ENCODE measurements at regions not wholly inside any gene's neighbourhood (a gene's known extent, or its start where the extent isn't known, plus 50 kb on each side); places are given as distances from the start of the nearest gene placed in this dataset.

DNA sequence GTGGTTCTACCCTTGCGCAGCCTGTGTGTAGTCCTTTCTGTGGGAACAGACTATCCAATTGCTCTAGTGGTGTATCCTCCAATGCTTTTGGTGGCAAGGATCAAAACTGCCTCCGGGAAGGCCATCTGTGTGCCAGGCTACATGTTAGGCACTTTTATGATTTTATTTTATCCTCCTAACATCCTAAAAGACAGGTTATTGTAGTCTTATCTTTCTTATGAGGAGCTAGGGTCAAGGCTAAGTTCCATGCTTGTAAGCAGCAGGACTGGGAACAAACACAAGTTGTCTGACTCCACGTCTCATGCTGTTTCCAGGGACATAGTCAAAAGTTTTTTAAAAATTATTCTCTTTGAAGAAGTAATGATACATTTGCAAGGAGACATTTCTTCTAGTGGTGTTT lies 278.7 kb upstream of the ADAMTSL1 start:
- Histone ChIP-seq H3K4me3 (no peak overlapping the region), H3K9me3 (no peaks in the 10 kb centered on the region), H3K27me3 (no peaks in the 10 kb centered on the region), H3K27ac (no peak overlapping the region), H3K4me1 (no peaks in the 10 kb centered on the region), H3K36me3 (no peaks in the 10 kb centered on the region)
- no peak for DNase-seq
- ATAC-seq: no peak
- intact Hi-C loops (cut with DNase I): no loop called here
- no peak for TF ChIP-seq CTCF (IDR thresholded peaks at IDR 0.05)

- DNase-seq (no peak), ATAC-seq (no peak)
- intact Hi-C loops (cut with DNase I): no loop called here
- no peak for TF ChIP-seq CTCF (IDR thresholded peaks at IDR 0.05)
- no peaks in the 10 kb centered on the region for H3K9me3 ChIP-seq
- no peaks in the 10 kb centered on the region for H3K4me1 ChIP-seq
- no peaks in the 10 kb centered on the region for H3K27me3 ChIP-seq
- no peak overlapping the region for H3K27ac ChIP-seq
- no peaks in the 10 kb centered on the region for H3K36me3 ChIP-seq
- no peak overlapping the region for H3K4me3 ChIP-seq
These were observed 271.0 kb upstream of the ADAMTSL1 start for GRCh38 chr9:18202924-18203323.

DNA sequence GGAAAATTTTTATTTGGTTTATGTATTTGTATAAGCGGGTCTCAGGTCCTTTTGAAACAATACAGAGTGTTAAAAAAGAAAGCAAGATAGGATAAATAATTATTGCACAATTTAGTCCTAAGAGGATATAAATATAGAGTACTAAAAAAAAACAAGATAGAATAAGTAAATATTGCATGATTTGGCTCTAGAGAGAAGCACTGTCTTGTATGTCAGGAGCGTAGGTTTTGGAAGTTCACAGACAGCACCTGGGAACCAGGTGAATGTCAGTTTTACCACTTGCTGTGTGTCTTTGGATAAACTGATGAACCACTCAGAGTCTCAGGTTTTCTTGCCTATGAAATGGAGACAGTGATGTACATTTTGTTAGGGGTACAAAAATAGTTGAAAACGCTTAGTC lies 266.2 kb upstream of the ADAMTSL1 start:
- intact Hi-C loops (cut with DNase I): no loop called here
- TF ChIP-seq CTCF (IDR thresholded peaks at IDR 0.05): no peak
- no peak overlapping the region for H3K27ac ChIP-seq
- ATAC-seq (no peak), DNase-seq (no peak)
- H3K36me3 ChIP-seq: no peaks in the 10 kb centered on the region
- H3K4me3 ChIP-seq: no peak overlapping the region
- H3K4me1 ChIP-seq: no peaks in the 10 kb centered on the region
- no peaks in the 10 kb centered on the region for H3K9me3 ChIP-seq
- H3K27me3 ChIP-seq: no peaks in the 10 kb centered on the region

DNA sequence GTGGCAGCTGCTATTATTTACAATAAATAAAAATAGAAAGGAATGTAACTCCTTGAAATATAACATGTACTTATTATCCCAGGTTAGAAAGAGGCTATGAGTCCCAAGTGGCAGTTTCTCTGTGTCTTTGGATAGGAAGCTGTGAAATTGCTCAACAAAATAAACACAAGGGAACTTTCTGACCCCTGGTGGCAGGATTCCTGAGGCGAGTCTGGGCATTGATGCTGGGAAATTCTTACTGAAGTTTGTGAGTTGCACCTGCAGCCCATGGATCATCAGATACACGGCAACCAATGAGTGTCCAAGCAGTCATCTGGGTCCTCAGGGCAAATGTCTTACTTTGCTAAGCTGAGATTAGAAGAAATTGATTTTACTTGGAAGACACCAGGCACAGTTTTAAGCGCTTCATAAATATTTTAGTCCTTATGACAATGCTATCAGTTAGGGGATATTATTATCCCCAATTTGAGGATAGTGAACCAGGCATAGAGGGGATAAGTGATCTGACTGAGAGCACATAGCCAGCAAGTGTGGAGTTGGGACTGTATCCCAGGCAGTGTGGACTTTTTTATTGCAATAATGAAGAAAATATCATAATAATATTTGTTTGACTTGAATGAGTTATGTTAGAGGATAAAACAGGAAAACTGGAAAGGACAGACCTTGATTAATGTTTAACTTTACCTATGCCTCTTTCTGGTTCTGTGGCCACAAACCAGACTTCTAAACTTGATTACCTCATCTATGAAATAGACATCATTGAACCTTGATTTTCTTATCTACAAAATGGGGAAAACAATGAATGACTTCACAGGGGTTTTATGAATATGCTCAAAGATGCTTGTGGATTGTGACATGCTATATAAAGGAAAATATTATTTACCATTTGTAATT lies 265.5 kb upstream of the ADAMTSL1 start:
- TF ChIP-seq CTCF (IDR thresholded peaks at IDR 0.05): peak; percentile 49
- no peaks in the 10 kb centered on the region for H3K9me3 ChIP-seq
- H3K27me3 ChIP-seq: no peaks in the 10 kb centered on the region
- H3K4me3 ChIP-seq: no peak overlapping the region
- H3K36me3 ChIP-seq: no peaks in the 10 kb centered on the region
- DNase-seq (peak; percentile 56), ATAC-seq (peak; percentile 77)
- intact Hi-C loops (cut with DNase I): no loop called here
- H3K4me1 ChIP-seq: no peaks in the 10 kb centered on the region
- H3K27ac ChIP-seq: no peak overlapping the region

DNA sequence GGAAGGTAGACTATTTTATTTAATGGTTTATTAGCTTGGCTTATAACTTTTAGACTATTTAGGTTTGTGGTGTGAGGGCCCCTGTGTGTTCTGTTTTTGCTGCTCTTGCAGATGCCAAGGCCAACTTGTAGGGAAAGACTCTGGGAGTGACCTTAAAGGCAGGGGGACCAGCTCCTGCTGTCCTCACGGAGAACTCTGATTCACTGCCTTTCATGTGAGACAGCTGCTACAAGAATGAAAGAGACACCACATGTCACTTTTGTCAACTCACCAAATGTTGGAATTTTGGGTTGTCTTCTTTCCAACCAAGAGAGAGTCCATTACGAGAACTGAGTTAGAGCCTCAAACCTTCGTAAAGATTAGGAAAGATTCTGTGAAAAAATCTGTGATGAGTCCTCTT lies 258.3 kb upstream of the ADAMTSL1 start:
- no peak for DNase-seq
- Histone ChIP-seq H3K27ac (no peak overlapping the region), H3K9me3 (no peaks in the 10 kb centered on the region), H3K36me3 (no peaks in the 10 kb centered on the region), H3K27me3 (no peaks in the 10 kb centered on the region), H3K4me3 (no peak overlapping the region), H3K4me1 (no peaks in the 10 kb centered on the region)
- ATAC-seq: no peak
- intact Hi-C loops (cut with DNase I): no loop called here
- TF ChIP-seq CTCF (IDR thresholded peaks at IDR 0.05): no peak
